ENCODE measurements at regions not wholly inside any gene's neighbourhood (a gene's known extent, or its start where the extent isn't known, plus 50 kb on each side); places are given as distances from the start of the nearest gene placed in this dataset.

DNA sequence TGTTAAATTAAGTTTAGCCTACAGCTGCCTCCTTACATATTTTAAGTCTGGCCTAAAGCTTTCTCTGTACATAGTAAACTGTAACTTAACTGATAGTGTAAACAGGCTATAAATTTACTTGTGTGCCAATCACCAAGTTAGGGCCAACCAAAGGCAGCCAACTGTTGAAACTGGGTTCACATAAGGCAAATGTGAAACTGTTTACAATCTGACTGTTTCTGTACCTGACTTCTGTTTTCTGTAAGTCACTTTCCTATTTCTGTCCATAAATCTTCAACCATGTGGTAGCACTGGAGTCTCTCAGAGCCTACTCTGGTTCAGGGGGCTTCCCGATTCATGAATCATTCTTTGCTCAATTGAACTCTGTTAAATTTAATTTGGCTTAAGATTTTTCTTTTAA lies 103.1 kb downstream of the RAP2A start:
- Histone ChIP-seq H3K79me2 (ENCODE audit: control insufficient read depth, insufficient read depth, low read length) (no peaks in the 10 kb centered on the region), H3K36me3 (replicated peaks in 1 of 2; ENCODE audit: control extremely low read depth in 1 of 2, control insufficient read depth in 1 of 2, extremely low read depth in 1 of 2, insufficient read depth in 2 of 2, low read length in 1 of 2) (no peaks in the 10 kb centered on the region), H3K4me2 (replicated peaks; ENCODE audit: low read depth, low read length, poor library complexity, severe bottlenecking) (no peak overlapping the region), H3K4me1 (ENCODE audit: control insufficient read depth in 2 of 2, insufficient read depth in 2 of 2, low read length in 2 of 2) (no peaks in the 10 kb centered on the region), H3K27me3 (replicated peaks in 1 of 4; ENCODE audit: control extremely low read depth in 1 of 4, control insufficient read depth in 3 of 4, insufficient read depth in 4 of 4, low read length in 3 of 4) (no peaks in the 10 kb centered on the region), H4K20me1 (ENCODE audit: control insufficient read depth, insufficient read depth, low read length, poor library complexity, severe bottlenecking) (no peaks in the 10 kb centered on the region), H3K9ac (ENCODE audit: low read length) (no peak overlapping the region), H3K4me3 (ENCODE audit: control extremely low read depth in 1 of 5, extremely low read depth in 1 of 5, insufficient read depth in 1 of 5, low read depth in 2 of 5, low read length in 4 of 5) (no peak overlapping the region), H3K9me3 (ENCODE audit: control extremely low read depth in 1 of 3, control insufficient read depth in 2 of 3, insufficient read depth in 1 of 3, low read length in 2 of 3) (no peaks in the 10 kb centered on the region), H3K27ac (ENCODE audit: low read length in 2 of 2) (no peak overlapping the region), H2AFZ (ENCODE audit: insufficient read depth, low read depth, low read length, poor library complexity, severe bottlenecking) (no peak overlapping the region)
- no peak for DNase-seq
- H3K4me1 Mint-ChIP-seq: no peaks in the 10 kb centered on the region
- TF ChIP-seq EZH2 (IDR thresholded peaks at IDR 0.05; ENCODE audit: borderline replicate concordance, insufficient read depth, low read depth, low read length, poor library complexity, severe bottlenecking): no peak
- TF ChIP-seq, protein P1, sequence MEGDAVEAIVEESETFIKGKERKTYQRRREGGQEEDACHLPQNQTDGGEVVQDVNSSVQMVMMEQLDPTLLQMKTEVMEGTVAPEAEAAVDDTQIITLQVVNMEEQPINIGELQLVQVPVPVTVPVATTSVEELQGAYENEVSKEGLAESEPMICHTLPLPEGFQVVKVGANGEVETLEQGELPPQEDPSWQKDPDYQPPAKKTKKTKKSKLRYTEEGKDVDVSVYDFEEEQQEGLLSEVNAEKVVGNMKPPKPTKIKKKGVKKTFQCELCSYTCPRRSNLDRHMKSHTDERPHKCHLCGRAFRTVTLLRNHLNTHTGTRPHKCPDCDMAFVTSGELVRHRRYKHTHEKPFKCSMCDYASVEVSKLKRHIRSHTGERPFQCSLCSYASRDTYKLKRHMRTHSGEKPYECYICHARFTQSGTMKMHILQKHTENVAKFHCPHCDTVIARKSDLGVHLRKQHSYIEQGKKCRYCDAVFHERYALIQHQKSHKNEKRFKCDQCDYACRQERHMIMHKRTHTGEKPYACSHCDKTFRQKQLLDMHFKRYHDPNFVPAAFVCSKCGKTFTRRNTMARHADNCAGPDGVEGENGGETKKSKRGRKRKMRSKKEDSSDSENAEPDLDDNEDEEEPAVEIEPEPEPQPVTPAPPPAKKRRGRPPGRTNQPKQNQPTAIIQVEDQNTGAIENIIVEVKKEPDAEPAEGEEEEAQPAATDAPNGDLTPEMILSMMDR (IDR thresholded peaks at IDR 0.05): no peak
- ATAC-seq (ENCODE audit: low read depth): no peak
- intact Hi-C loops (cut with micrococcal nuclease): no loop called here
- no peaks in the 10 kb centered on the region for H3K9me3 Mint-ChIP-seq (ENCODE audit: insufficient read depth)
- ChIA-PET POLR2A (no interaction called here), CTCF (no interaction called here)
- no peak overlapping the region for H3K4me3 Mint-ChIP-seq
- no peaks in the 10 kb centered on the region for H3K27me3 Mint-ChIP-seq
- no CpG with 5 or more reads among the region's 1 CpG for WGBS (ENCODE audit: insufficient coverage)
- H3K27ac Mint-ChIP-seq: no peak overlapping the region

DNA sequence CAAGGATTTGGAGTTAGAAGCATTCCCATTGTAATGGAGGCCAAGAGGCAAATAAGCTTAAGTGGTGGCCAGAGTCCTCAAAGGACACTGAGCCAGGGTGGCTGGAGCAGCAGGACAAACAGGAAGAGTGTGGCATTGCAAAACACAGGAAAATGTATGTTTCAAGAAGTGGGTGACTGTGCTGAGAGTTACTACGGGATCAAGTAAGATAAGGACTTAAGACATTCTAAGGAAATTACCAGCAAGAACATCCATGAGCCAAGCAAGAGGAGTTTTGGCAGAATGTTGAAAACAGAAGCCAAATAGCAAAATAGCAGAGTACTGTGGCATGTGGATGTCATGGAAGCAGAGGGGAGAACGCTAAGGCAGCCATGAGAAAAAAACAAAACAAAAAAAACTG lies 104.2 kb downstream of the RAP2A start:
- no peak overlapping the region for H3K27ac ChIP-seq (ENCODE audit: low read length in 2 of 2)
- no peak overlapping the region for H3K4me2 ChIP-seq (replicated peaks; ENCODE audit: low read depth, low read length, poor library complexity, severe bottlenecking)
- H3K27me3 Mint-ChIP-seq: no peaks in the 10 kb centered on the region
- H3K27ac Mint-ChIP-seq: no peak overlapping the region
- ChIA-PET POLR2A (no interaction called here), CTCF (no interaction called here)
- intact Hi-C loops (cut with micrococcal nuclease): no loop called here
- no peaks in the 10 kb centered on the region for H3K4me1 ChIP-seq (ENCODE audit: control insufficient read depth in 2 of 2, insufficient read depth in 2 of 2, low read length in 2 of 2)
- no peaks in the 10 kb centered on the region for H3K36me3 ChIP-seq (replicated peaks in 1 of 2; ENCODE audit: control extremely low read depth in 1 of 2, control insufficient read depth in 1 of 2, extremely low read depth in 1 of 2, insufficient read depth in 2 of 2, low read length in 1 of 2)
- H3K9me3 ChIP-seq (ENCODE audit: control extremely low read depth in 1 of 3, control insufficient read depth in 2 of 3, insufficient read depth in 1 of 3, low read length in 2 of 3): no peaks in the 10 kb centered on the region
- no peak overlapping the region for H3K4me3 Mint-ChIP-seq
- H2AFZ ChIP-seq (ENCODE audit: insufficient read depth, low read depth, low read length, poor library complexity, severe bottlenecking): no peak overlapping the region
- no peaks in the 10 kb centered on the region for H3K4me1 Mint-ChIP-seq
- no peaks in the 10 kb centered on the region for H3K27me3 ChIP-seq (replicated peaks in 1 of 4; ENCODE audit: control extremely low read depth in 1 of 4, control insufficient read depth in 3 of 4, insufficient read depth in 4 of 4, low read length in 3 of 4)
- DNase-seq (no peak), ATAC-seq (ENCODE audit: low read depth) (no peak)
- 100% methylated on average over 1 of the region's 2 CpGs for WGBS (ENCODE audit: insufficient coverage)
- TF ChIP-seq EZH2 (IDR thresholded peaks at IDR 0.05; ENCODE audit: borderline replicate concordance, insufficient read depth, low read depth, low read length, poor library complexity, severe bottlenecking): no peak
- TF ChIP-seq, protein P1 (IDR thresholded peaks at IDR 0.05): no peak
- H3K9ac ChIP-seq (ENCODE audit: low read length): no peak overlapping the region
- H3K9me3 Mint-ChIP-seq (ENCODE audit: insufficient read depth): no peaks in the 10 kb centered on the region
- H4K20me1 ChIP-seq (ENCODE audit: control insufficient read depth, insufficient read depth, low read length, poor library complexity, severe bottlenecking): no peaks in the 10 kb centered on the region
- H3K4me3 ChIP-seq (ENCODE audit: control extremely low read depth in 1 of 5, extremely low read depth in 1 of 5, insufficient read depth in 1 of 5, low read depth in 2 of 5, low read length in 4 of 5): no peak overlapping the region
- H3K79me2 ChIP-seq (ENCODE audit: control insufficient read depth, insufficient read depth, low read length): no peaks in the 10 kb centered on the region

All from B cell (primary cell).